ENCODE measurements at regions not wholly inside any gene's neighbourhood (a gene's known extent, or its start where the extent isn't known, plus 50 kb on each side); places are given as distances from the start of the nearest gene placed in this dataset.

GRCh38 chr1:29393451-29393826, 157.1 kb downstream of the PTPRU start:
- H3K4me2 ChIP-seq (ENCODE audit: low read length), result no peak overlapping the region
- H4K20me1 ChIP-seq (ENCODE audit: control insufficient read depth, insufficient read depth, low read depth, low read length), result no peaks in the 10 kb centered on the region
- no peaks in the 10 kb centered on the region for H3K79me2 ChIP-seq (ENCODE audit: control insufficient read depth, low read length)
- TF ChIP-seq EZH2phosphoT487 (IDR thresholded peaks at IDR 0.05; ENCODE audit: borderline replicate concordance, low read length) (no peak), CTCF (IDR thresholded peaks at IDR 0.05; ENCODE audit: low read depth, low read length, poor library complexity, severe bottlenecking) (no peak)
- H3K9me3 ChIP-seq (ENCODE audit: control insufficient read depth, insufficient read depth, low read length), result no peaks in the 10 kb centered on the region
- no peaks in the 10 kb centered on the region for H3K9me2 ChIP-seq (replicated peaks; ENCODE audit: control insufficient read depth, low read length)
- no peak overlapping the region for H3K4me3 ChIP-seq (ENCODE audit: low read length)
- no peaks in the 10 kb centered on the region for H3F3A ChIP-seq (ENCODE audit: control insufficient read depth, insufficient read depth)
- H3K4me1 ChIP-seq (ENCODE audit: control insufficient read depth, low read length), result no peaks in the 10 kb centered on the region
- no peaks in the 10 kb centered on the region for H3K36me3 ChIP-seq (ENCODE audit: control insufficient read depth, low read length)
- no peak overlapping the region for H3K27ac ChIP-seq (ENCODE audit: low read depth, low read length)
- no peaks in the 10 kb centered on the region for H3K27me3 ChIP-seq (ENCODE audit: control insufficient read depth, low read length)

GRCh38 chr1:29392486-29393450, 156.4 kb downstream of the PTPRU start:
- H3K9me3 ChIP-seq (ENCODE audit: control insufficient read depth, insufficient read depth, low read length), result no peaks in the 10 kb centered on the region
- no peaks in the 10 kb centered on the region for H3K79me2 ChIP-seq (ENCODE audit: control insufficient read depth, low read length)
- H3F3A ChIP-seq (ENCODE audit: control insufficient read depth, insufficient read depth), result no peaks in the 10 kb centered on the region
- no peaks in the 10 kb centered on the region for H3K27me3 ChIP-seq (ENCODE audit: control insufficient read depth, low read length)
- no peak overlapping the region for H3K27ac ChIP-seq (ENCODE audit: low read depth, low read length)
- no peak overlapping the region for H3K4me2 ChIP-seq (ENCODE audit: low read length)
- H4K20me1 ChIP-seq (ENCODE audit: control insufficient read depth, insufficient read depth, low read depth, low read length), result no peaks in the 10 kb centered on the region
- no peaks in the 10 kb centered on the region for H3K4me1 ChIP-seq (ENCODE audit: control insufficient read depth, low read length)
- TF ChIP-seq EZH2phosphoT487 (IDR thresholded peaks at IDR 0.05; ENCODE audit: borderline replicate concordance, low read length), result no peak
- TF ChIP-seq CTCF (IDR thresholded peaks at IDR 0.05; ENCODE audit: low read depth, low read length, poor library complexity, severe bottlenecking), result no peak
- no peak overlapping the region for H3K4me3 ChIP-seq (ENCODE audit: low read length)
- no peaks in the 10 kb centered on the region for H3K9me2 ChIP-seq (replicated peaks; ENCODE audit: control insufficient read depth, low read length)
- H3K36me3 ChIP-seq (ENCODE audit: control insufficient read depth, low read length), result no peaks in the 10 kb centered on the region

GRCh38 chr1:29392036-29392435, 155.7 kb downstream of the PTPRU start:
- no peak for TF ChIP-seq EZH2phosphoT487 (IDR thresholded peaks at IDR 0.05; ENCODE audit: borderline replicate concordance, low read length)
- H3K27me3 ChIP-seq (ENCODE audit: control insufficient read depth, low read length), result no peaks in the 10 kb centered on the region
- no peaks in the 10 kb centered on the region for H3K36me3 ChIP-seq (ENCODE audit: control insufficient read depth, low read length)
- H3K9me3 ChIP-seq (ENCODE audit: control insufficient read depth, insufficient read depth, low read length), result no peaks in the 10 kb centered on the region
- no peak overlapping the region for H3K4me2 ChIP-seq (ENCODE audit: low read length)
- no peaks in the 10 kb centered on the region for H3K9me2 ChIP-seq (replicated peaks; ENCODE audit: control insufficient read depth, low read length)
- H4K20me1 ChIP-seq (ENCODE audit: control insufficient read depth, insufficient read depth, low read depth, low read length), result no peaks in the 10 kb centered on the region
- no peaks in the 10 kb centered on the region for H3K79me2 ChIP-seq (ENCODE audit: control insufficient read depth, low read length)
- H3K4me1 ChIP-seq (ENCODE audit: control insufficient read depth, low read length), result no peaks in the 10 kb centered on the region
- no peaks in the 10 kb centered on the region for H3F3A ChIP-seq (ENCODE audit: control insufficient read depth, insufficient read depth)
- no peak overlapping the region for H3K4me3 ChIP-seq (ENCODE audit: low read length)
- no peak overlapping the region for H3K27ac ChIP-seq (ENCODE audit: low read depth, low read length)

GRCh38 chr1:29391362-29391880, 155.1 kb downstream of the PTPRU start:
- no peaks in the 10 kb centered on the region for H3K9me2 ChIP-seq (replicated peaks; ENCODE audit: control insufficient read depth, low read length)

More at GRCh38 chr1:29391362-29391880, 155.1 kb downstream of the PTPRU start:
- no peak overlapping the region for H3K4me3 ChIP-seq (ENCODE audit: low read length)
- H4K20me1 ChIP-seq (ENCODE audit: control insufficient read depth, insufficient read depth, low read depth, low read length), result no peaks in the 10 kb centered on the region
- no peaks in the 10 kb centered on the region for H3K27me3 ChIP-seq (ENCODE audit: control insufficient read depth, low read length)
- TF ChIP-seq EZH2phosphoT487 (IDR thresholded peaks at IDR 0.05; ENCODE audit: borderline replicate concordance, low read length), result no peak
- TF ChIP-seq CTCF (IDR thresholded peaks at IDR 0.05; ENCODE audit: low read depth, low read length, poor library complexity, severe bottlenecking), result no peak
- no peaks in the 10 kb centered on the region for H3K4me1 ChIP-seq (ENCODE audit: control insufficient read depth, low read length)
- no peaks in the 10 kb centered on the region for H3K36me3 ChIP-seq (ENCODE audit: control insufficient read depth, low read length)
- H3K4me2 ChIP-seq (ENCODE audit: low read length), result no peak overlapping the region
- no peak overlapping the region for H3K27ac ChIP-seq (ENCODE audit: low read depth, low read length)
- H3K9me3 ChIP-seq (ENCODE audit: control insufficient read depth, insufficient read depth, low read length), result no peaks in the 10 kb centered on the region
- H3K79me2 ChIP-seq (ENCODE audit: control insufficient read depth, low read length), result no peaks in the 10 kb centered on the region
- no peaks in the 10 kb centered on the region for H3F3A ChIP-seq (ENCODE audit: control insufficient read depth, insufficient read depth)
